ENCODE measurements at regions not wholly inside any gene's neighbourhood (a gene's known extent, or its start where the extent isn't known, plus 50 kb on each side); places are given as distances from the start of the nearest gene placed in this dataset.

GRCh38 chr4:166222271-166222670 lies 349.2 kb downstream of the TLL1 start:
- H3K36me3 ChIP-seq (ENCODE audit: control insufficient read depth in 2 of 4, insufficient read depth in 4 of 4, low read length in 3 of 4) = no peaks in the 10 kb centered on the region
- FAIRE-seq (no peak), DNase-seq (ENCODE audit: low read depth in 1 of 2, low spot score in 2 of 2) (no peak)
- no peak overlapping the region for H3K4me2 ChIP-seq (ENCODE audit: insufficient read depth in 1 of 2, low read depth in 2 of 2, low read length in 2 of 2)
- no peaks in the 10 kb centered on the region for H3K79me1 ChIP-seq (ENCODE audit: low read depth, low read length)
- no peaks in the 10 kb centered on the region for H3K79me2 ChIP-seq (ENCODE audit: control insufficient read depth in 1 of 2, insufficient read depth in 2 of 2, low read length in 2 of 2)
- H3K4ac ChIP-seq (replicated peaks; ENCODE audit: insufficient read length, low read depth, low read length) = no peak overlapping the region
- no peaks in the 10 kb centered on the region for H4K20me1 ChIP-seq (replicated peaks in 1 of 2; ENCODE audit: control insufficient read depth in 1 of 2, insufficient read depth in 2 of 2, low read length in 2 of 2)
- H2AK5ac ChIP-seq (ENCODE audit: low read depth, low read length) = no peak overlapping the region
- no peak overlapping the region for H3K18ac ChIP-seq (ENCODE audit: extremely low read depth, low read length)
- no peak overlapping the region for H3K14ac ChIP-seq (ENCODE audit: insufficient read length)
- H2BK20ac ChIP-seq (ENCODE audit: low read length) = no peak overlapping the region
- no peak overlapping the region for H2BK120ac ChIP-seq (replicated peaks; ENCODE audit: low read depth, low read length)
- no peak overlapping the region for H2AFZ ChIP-seq (ENCODE audit: low read length)
- H3K4me3 ChIP-seq (ENCODE audit: extremely low read depth in 1 of 4, insufficient read depth in 2 of 4, low read depth in 3 of 4, low read length in 4 of 4) = no peak overlapping the region
- ChIA-PET POLR2A (ENCODE audit: partially characterized antibody) (no interaction called here), CTCF (ENCODE audit: partially characterized antibody) (no interaction called here)
- H3K9ac ChIP-seq (replicated peaks in 1 of 4; ENCODE audit: extremely low read depth in 1 of 4, low read depth in 3 of 4, low read length in 3 of 4) = no peak overlapping the region
- H3K23ac ChIP-seq (ENCODE audit: insufficient read length) = no peak overlapping the region
- no peak overlapping the region for H3K56ac ChIP-seq (replicated peaks; ENCODE audit: insufficient read length, low read depth, low read length)
- H3K23me2 ChIP-seq (ENCODE audit: low read depth, low read length) = no peaks in the 10 kb centered on the region
- no peaks in the 10 kb centered on the region for H3K27me3 ChIP-seq (replicated peaks in 1 of 4; ENCODE audit: control insufficient read depth in 3 of 4, extremely low read depth in 1 of 4, insufficient read depth in 3 of 4, low read length in 3 of 4)
- H3K4me1 ChIP-seq (replicated peaks in 1 of 4; ENCODE audit: control insufficient read depth in 3 of 4, insufficient read depth in 4 of 4, low read length in 3 of 4) = no peaks in the 10 kb centered on the region
- no peak overlapping the region for H2BK12ac ChIP-seq (ENCODE audit: low read depth, low read length)
- H3K27ac ChIP-seq (ENCODE audit: low read depth, low read length) = no peak overlapping the region
- no peak overlapping the region for H4K8ac ChIP-seq (ENCODE audit: extremely low read depth, insufficient read depth, low read length)
- H4K5ac ChIP-seq (ENCODE audit: insufficient read length, low read depth, low read length) = no peak overlapping the region
- no peaks in the 10 kb centered on the region for H3K9me3 ChIP-seq (ENCODE audit: insufficient read depth in 2 of 2, low read depth in 1 of 2, low read length in 1 of 2)
- no peak overlapping the region for H2BK15ac ChIP-seq (ENCODE audit: low read length)
- no peak overlapping the region for H4K91ac ChIP-seq (replicated peaks; ENCODE audit: insufficient read length, low read length)
- no peak overlapping the region for H2BK5ac ChIP-seq (ENCODE audit: low read depth, low read length)
- WGBS, 2 experiments (ENCODE audit: extremely low coverage in 1 of 2, insufficient coverage in 1 of 2, insufficient read length in 1 of 2, insufficient replicate concordance in 2 of 2, low coverage in 1 of 2, low lambda C conversion rate in 2 of 2, missing lambda C conversion rate in 1 of 2) = 90% methylated on average over 1 of the region's 1 CpG; no CpG with 5 or more reads in 1 of the 2 experiments
- no peak for TF ChIP-seq SIN3A (conservative IDR thresholded peaks at IDR 0.05 in 1 of 2, IDR thresholded peaks at IDR 0.05 in 1 of 2; ENCODE audit: low read depth in 1 of 2, low read length in 2 of 2)
- TF ChIP-seq E2F6 (IDR thresholded peaks at IDR 0.05) = no peak
- no peak for TF ChIP-seq KDM1A (IDR thresholded peaks at IDR 0.05; ENCODE audit: borderline replicate concordance, low read length)
- TF ChIP-seq RAD21 (IDR thresholded peaks at IDR 0.05 in 1 of 2, conservative IDR thresholded peaks at IDR 0.05 in 1 of 2; ENCODE audit: low read depth in 2 of 2, low read length in 2 of 2) = no peak
- TF ChIP-seq SIRT6 (IDR thresholded peaks at IDR 0.05; ENCODE audit: low read length) = no peak
- TF ChIP-seq JUN (IDR thresholded peaks at IDR 0.05; ENCODE audit: low read depth, low read length) = no peak
- no peak for TF ChIP-seq KDM4A (IDR thresholded peaks at IDR 0.05; ENCODE audit: low read depth, low read length, severe bottlenecking)
- TF ChIP-seq FOSL1 (IDR thresholded peaks at IDR 0.05; ENCODE audit: insufficient read depth, low read depth, low read length) = no peak
- no peak for TF ChIP-seq CREB1 (IDR thresholded peaks at IDR 0.05)
- no peak for TF ChIP-seq CEBPB (IDR thresholded peaks at IDR 0.05; ENCODE audit: low read depth, low read length)
- no peak for TF ChIP-seq ZNF274 (IDR thresholded peaks at IDR 0.05; ENCODE audit: borderline replicate concordance, extremely low read depth, low read length)
- no peak for TF ChIP-seq SP4 (IDR thresholded peaks at IDR 0.05; ENCODE audit: low read length)
